HEK293T (cell line): ENCODE measurements at regions not wholly inside any gene's neighbourhood (a gene's known extent, or its start where the extent isn't known, plus 50 kb on each side); places are given as distances from the start of the nearest gene placed in this dataset.

ENCODE experiments used
- L3MBTL2 ChIP-seq: fragments of 450-650 bp; conservative IDR thresholded peaks from 2 replicates; pipeline ENCODE4 v1.6.1; 2016; ENCODE audit warnings: mild to moderate bottlenecking
- TARDBP ChIP-seq: fragments of 450-650 bp; IDR thresholded peaks from 2 replicates; pipeline ENCODE4 v1.6.1; 2016

GRCh38 chr6:11295969-11296368 is 63.5 kb upstream of the NEDD9 start:
- TF ChIP-seq TARDBP, result no peak
- no peak for TF ChIP-seq L3MBTL2
